Stimulated activated naive CD4-positive, alpha-beta T cell (primary cell): ENCODE measurements at regions not wholly inside any gene's neighbourhood (a gene's known extent, or its start where the extent isn't known, plus 50 kb on each side); places are given as distances from the start of the nearest gene placed in this dataset.

Experiments used
- DNase-seq, 6 experiments: peaks; one replicate each; lab custom pipeline; 2025; lab: John Stamatoyannopoulos, UW

DNA sequence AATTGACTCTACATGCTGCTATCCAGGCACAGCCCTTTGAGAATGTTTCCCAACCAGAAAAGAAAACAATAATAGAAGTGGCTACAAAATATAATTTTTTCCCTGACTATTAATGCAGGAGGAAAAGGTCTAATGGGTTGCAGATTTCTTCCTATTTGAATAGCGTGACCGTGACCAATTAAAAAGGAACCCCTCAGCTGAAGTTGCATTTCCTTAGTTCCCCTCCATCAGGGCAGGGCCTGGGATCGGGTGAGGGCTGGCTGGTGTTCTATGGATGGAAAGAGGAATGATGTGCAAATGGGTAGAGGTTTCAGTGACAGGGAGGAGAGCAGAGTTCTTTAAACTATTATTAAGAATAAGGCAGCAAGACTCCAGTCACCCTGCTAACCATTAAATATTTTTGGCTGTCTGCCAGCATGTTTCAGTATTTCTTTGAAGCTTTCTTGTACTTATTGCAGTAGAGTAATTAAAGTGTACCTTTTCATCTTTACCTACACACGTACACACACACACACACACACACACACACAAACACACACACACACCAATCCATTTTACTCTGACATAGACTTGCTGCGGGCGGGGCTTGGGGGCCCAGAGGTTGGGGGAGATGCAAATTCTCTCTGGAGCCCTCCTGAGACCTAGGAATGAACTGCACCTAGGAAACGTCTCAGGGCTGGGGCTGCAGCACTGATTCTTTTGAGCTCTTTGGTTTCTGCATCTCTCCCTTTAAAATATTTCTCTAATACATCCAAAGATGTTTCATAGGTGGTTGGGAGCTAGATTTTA, 154.8 kb upstream of the SLC35B3 start:
- no peak for DNase-seq

DNA sequence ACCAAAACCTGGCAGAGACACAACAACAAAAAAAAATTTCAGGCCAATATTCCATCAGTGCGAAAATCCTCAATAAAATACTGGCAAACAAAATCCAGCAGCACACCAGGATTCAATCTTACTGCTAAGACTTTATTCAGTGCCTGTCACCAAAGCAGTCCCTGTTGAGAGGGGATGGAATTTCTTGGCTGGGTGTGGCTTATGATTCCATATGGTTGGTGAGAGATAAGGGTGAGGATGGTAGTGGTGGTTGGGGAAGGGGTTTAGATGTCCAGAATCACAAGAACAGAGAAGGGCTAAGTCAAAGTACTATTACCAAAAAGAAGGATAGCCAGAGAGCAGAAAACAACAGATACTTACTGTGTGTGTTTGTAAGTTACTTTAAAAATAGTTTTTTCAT, 152.8 kb upstream of the SLC35B3 start:
- no peak for DNase-seq

DNA sequence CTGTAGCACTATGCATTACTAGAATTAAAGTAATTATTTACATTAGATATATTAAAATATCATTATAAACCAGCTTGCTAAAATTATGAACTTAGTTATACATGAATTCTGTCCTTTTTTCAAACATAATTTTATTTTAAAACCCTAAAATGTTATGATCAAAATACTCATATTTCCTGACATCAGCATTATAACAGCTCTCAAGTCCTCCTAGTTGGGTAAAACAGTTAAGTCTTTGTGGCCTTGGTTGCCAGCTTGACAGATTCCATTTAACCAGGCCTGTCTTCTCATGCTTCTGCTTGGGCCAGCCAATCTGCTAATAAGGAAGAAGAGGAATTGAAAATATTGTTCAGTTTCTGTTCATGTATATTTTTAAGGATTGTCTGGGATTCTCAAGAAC, 147.9 kb upstream of the SLC35B3 start:
- no peak for DNase-seq

DNA sequence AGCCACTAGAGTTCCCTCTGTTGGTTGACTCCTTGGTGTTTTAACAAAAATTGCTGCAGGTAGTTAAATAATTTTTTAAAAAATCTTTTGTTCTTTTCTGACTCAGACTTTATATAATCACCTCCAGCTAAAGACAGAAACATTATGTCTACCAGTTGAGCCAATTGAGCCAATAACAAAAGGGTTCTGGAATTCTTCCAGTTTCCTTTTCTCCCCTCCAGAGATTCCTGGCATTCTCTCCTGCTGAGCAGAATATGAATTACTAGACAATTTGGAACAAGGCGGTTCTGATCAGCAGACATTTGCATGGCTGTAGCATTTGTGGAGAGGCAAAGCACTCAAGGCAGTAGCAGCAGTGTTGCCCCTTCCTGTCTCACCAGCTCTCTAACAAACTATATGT, 144.0 kb upstream of the SLC35B3 start:
- DNase-seq, result no peak

DNA sequence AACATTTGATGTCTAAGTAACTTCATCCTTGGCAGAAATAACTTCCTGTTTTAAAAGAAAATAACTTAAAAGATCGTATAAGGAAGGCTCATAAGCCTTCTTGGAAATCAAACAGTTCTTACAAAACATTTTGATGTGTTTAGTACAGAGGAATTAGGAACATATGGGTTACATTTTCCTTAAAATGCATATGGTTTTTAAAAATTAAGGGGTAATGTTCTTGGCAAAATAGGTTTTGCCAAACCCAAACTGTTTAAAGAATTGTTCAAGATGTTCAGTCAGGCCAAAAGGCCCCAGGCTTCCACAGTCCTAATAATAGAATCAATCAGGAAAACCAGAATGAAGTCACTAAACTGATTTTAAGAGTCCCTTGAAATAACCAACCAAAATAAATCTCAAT, 142.7 kb upstream of the SLC35B3 start:
- DNase-seq, result no peak

DNA sequence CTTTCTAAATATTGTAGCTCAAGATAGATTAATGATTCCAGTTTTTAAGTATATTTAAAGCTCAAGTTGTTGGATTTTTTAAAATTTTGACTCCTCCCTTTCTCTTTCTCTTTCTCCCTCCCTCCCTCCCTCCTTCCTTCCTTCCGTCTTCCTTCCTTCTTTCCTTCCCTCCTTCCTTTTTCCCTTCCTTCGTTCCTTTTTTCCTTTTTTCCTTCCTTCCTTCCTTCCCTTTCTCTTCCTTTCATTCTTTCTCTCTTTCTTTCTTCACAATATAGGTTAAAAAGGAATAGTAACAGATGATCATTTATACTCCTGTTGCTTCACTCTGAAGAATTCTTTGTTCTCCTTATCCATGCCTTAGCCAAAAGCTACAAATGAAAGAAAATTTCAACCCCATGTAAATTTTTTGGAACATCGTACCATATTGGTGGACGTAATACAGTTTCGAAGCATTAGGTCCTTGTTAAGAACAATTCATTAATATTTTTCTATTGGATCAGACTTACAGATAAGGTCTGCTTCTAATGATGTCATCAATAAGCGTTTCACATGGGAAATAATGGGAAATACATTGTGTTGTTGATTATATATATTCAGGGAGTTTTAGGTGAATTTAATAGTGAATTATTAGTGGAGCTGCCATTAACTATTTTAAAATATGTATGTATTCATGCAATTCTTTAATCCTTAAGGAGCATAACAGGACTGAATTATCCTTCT, 139.6 kb upstream of the SLC35B3 start:
- DNase-seq, result no peak

DNA sequence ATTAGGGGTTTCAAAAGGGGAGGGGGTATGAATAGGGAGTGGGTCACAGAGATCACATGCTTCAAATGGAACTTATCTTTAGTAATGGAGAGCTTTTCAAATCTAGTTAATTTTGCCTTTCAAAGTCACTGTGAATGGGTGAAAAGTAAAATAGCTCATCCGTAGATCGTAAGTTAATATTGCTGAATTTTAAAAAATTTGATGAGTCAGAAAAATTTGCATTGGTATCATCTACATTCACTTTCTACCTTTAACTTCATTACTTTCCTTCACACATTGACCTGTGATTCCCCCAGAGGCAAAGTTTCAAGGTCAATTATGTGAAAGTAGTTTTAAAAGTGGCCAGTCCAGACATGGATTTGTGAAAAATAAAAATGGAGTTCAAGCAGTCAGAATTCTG, 139.0 kb upstream of the SLC35B3 start:
- no peak for DNase-seq

DNA sequence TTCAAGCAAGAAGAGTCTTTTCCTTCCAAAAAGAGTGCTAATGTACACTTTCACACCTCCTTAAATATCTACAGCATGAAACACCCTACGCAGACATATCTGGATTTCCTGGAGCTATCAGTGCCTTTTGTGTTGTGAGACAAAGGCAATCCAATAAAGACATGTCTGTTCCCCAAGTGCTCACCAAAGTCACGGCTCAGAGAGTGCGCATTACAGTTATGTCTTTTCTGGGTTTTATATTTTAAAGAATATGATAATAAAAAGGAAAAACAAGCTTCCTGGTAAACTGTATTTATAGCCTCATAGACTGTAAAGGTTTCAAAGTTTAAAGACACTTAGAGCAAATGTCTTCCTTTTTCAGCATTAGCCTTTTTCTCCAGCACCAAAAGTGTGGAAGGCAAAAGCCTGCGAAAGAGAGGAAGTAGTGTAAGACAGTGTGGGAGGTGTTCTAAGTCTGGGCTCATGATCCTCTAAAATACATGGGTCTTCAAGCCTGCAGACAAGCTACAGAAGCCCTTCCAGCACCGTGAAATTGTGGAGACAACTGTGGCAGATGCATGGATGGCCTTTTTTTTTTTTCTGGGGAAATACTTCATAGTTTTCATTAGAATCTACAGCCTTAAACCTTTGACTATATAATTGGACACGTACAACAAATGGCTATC, 135.0 kb upstream of the SLC35B3 start:
- DNase-seq, result no peak

DNA sequence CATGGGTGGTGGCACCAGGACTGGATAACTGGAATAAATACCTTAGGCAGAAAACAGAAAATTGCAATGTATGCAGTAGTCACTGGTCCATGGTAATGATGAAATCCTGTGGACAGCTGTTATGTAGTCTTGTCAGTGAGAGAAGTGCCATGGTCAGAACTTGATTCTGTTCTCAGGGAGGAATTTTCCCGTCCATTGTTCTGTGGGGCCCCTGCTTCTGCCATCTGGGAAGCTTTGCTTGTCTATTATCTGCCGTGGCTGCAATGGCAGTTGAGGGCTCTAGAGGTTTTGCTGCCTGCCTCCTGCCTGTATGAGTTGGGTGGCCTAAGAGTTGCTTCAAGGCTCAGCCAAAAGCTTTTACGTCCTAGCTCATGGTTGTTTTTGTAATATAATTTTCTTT, 126.8 kb upstream of the SLC35B3 start:
- DNase-seq, result no peak

DNA sequence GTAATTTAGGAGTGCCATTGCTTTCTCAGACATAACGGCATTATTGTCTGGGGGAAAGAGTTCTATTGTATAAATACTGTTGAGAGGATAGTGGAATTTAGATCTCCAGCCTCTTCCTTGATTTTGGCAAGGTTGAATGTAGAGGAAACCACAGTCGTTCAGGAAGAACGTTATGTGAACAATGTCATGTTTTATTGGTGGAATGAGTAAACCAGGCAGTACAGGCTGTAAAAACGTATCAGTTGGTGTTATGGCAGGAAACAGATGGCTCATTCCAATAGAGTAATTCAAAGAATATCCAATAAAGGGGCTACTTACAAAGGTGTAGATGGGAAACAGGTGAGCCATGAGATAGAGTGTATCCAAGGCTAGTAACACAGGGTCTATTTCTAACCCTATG, 123.6 kb upstream of the SLC35B3 start:
- DNase-seq, result no peak

DNA sequence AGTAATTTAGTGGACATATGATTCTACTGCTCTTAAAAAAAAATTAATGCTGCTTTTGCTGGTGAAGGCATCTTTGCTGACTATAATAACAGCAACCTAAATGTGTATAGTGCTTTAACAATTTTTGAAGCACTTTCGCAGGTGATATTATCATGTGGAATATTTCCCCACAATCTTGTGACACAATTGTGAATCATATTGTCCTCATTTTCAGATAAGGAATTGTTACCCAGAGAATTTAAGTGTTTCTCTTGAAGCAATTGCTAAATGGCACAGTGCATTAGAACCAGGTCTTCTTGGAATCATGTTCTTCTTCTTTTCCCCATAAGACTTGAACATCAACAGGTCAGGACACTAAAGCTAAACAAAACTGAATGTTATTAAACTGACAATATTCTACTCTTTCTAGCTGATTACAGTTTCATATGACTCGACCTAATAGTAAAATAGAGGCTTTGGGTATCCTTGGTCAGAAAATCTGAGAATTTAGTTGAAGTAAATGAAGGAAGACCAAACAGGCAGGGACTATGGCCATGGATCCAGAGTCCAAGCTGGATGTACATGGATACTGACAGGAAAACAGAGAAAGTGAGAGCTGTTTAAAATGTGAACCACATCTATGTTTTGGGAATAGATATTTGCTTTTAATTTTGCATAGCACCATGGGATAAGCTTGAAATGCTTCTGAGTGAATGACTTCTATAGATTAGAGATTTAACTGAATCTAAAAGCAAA, 121.8 kb upstream of the SLC35B3 start:
- DNase-seq, result no peak

DNA sequence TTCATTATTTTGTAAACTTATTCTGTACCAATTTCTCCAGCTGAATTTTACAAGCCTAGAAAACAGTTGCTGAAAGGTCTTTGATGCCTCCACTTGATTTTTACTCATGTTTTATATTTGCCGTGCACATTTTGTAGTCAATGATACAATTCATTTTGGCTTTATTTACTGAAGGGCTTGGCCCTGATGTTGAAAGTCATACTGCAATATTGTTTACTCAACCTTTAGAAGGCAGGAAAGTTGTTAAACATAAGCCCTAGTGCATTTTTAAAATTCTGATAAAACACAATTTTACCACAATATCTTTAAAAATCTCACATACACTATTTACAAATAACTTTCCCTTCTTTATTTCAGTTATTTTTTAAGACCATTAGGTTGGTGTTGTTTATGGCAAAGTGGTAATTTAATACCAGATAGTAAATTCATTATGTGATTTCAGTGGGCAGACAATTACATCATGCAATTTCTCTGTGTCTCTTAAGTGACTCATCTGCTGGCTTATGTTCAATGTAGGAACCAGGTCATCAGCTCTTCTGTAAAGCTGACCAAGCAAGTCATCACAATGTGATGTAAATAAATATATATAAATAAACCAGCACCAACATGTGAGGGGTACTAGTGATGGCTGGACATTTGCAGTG, 121.1 kb upstream of the SLC35B3 start:
- DNase-seq, result no peak

DNA sequence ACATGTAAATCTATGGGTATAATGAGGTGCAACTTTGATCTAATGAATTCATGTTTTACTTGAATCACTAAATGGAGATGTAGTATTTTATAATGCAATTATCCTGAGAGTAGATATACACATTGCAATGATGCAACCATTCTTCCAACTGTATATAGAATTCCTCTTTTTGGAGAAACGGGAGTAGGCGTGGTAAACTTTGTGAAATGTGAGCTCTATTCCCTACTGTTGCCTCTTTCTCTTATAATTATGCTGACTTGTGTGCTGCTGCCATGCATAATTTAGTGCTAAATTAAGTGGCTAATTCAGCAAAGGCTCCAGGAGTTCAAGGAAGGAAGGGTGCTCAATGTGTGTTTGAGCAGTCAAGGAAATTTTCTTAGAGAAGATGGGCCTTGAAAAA, 116.6 kb upstream of the SLC35B3 start:
- no peak for DNase-seq

DNA sequence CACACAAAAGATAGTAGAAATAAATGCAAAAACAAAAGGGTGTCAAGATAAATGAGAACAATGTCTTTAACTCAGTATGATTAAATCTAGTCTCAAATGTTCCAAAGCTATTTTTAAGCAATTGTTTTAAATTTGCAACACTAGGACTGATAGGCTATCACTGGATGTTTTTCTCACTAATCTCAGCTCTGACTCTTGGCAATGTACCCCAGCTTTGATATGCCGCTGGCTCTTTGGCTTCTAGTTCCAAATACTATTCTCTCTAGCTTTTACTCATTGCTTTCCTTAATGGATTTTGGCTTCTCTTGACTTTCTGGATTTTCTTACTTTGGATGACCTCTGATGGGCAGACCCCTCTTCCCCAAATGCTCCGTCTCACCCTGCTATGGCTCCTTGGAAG, 116.0 kb upstream of the SLC35B3 start:
- DNase-seq, result no peak

DNA sequence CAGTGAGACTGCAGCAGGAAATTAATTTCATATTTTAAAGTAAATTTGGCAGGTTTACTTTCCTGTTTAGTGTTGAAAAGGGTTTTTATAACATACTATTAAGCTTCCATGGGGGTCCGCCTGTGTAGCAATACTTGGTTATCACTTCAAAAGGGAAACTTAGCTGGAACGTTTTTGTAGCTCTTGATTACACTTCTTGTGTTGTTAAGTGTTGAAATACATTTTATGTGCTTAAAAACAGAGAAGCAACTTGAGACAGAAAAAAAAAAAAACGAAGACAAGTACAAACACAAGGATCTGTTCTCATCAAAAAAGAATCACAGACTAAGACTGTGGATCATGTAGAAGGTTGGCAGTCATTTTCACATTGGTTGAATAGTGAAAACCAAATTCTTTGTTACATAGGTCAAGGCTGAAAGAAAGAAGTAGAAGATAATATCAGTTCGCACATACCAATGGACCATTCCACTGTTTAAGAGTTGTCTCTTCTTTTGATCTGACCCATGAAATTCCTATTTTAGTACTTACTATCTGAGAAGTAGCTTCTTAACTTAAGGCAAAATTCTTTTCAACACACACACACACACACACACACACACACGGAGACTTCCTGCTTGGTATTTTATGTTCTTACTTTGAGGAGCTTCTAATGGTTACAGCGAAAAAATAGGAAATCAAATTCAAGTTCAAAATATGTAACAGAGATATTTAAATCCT, 113.9 kb upstream of the SLC35B3 start:
- DNase-seq, result no peak

DNA sequence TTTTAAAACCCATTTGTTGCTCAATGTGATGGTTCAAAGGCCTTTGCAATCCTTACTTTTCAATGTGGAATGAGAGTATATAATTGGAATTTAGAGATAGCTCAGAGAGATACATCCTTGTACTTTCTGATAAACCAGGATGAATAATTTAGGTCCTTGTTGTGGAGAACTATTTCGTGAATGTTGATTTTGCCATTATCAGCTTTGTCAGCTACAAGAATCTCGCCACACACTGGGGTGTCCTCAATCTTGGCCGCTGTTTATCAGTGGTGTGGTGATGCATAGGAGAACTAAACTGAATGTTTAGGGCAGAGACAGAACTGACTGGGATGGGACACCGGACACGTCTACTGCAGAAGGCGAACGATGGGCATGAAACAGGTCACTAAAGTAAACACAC, 111.2 kb upstream of the SLC35B3 start:
- no peak for DNase-seq

DNA sequence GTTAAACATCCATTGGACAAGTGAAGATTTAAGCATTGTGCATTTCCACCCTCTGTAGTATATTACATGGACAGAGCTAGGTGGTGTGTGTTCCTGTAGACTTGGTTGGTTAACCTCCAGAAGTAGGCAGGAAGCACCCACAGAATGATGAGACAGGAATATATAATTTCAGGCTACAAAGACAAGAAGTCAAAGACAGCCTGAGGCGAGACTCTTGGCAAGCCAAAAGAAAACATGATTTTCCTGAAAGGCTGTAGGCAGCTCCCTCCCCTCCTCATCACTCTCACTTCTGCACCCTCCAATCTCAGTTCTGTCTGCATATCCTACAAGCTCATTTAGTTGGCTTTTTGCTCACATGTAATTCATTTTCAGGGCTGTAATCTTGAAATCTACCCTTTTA, 110.0 kb upstream of the SLC35B3 start:
- DNase-seq, result no peak

DNA sequence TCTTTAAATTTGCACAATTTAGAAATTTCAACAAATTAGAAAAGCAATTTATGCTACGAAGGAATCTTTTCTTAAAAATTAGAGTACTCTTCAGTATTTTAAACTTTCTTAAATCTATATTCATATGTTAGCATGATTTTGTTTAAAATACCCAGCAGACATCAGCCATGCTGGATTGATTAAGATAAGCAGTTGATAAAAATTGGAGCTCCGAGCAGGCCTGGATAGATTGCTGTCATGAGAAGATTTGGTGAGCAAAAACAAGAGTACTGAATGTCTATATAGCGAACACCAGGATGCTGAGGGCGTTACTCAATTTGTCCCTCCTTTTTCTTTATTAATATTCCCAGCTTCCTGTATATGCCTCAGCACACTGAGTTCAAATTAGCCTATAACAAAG, 108.4 kb upstream of the SLC35B3 start:
- no peak for DNase-seq

DNA sequence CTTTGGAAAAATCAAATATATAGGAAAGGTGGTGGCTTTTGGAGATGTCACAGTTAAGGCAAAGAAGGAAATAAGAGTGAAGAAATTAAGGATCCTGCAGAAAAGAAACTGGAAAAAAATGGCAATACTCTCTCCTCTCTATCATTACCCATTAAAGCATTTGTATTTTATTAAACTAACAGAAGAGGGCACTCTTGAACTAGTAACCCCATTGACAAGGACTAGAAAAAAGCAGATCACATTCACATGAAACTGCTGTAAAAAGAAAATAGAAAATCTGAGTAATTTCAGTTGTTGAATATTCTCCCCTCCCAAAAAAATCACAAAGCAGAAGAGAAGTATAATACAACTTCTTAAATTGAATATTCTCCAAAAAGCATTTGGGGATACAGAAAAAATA, 104.1 kb upstream of the SLC35B3 start:
- DNase-seq, result no peak

DNA sequence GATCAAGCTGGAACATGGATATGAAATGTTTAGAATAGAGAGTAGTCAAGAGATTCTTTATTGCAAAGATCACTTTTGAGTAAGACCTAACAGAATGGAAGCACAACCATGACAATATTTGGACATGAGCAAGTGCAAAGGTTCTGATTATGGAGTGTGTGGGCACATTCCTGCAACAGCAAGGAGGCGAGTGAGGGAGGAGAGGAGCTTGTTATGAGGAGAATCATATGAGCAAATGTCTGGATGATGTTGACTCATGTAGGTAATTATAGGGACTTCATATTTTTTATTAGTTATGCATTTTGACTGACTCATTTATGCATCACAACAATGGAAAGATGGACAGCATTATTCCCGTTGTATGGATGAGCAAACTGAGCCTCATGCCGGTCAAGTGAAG, 100.8 kb upstream of the SLC35B3 start:
- DNase-seq, result no peak

DNA sequence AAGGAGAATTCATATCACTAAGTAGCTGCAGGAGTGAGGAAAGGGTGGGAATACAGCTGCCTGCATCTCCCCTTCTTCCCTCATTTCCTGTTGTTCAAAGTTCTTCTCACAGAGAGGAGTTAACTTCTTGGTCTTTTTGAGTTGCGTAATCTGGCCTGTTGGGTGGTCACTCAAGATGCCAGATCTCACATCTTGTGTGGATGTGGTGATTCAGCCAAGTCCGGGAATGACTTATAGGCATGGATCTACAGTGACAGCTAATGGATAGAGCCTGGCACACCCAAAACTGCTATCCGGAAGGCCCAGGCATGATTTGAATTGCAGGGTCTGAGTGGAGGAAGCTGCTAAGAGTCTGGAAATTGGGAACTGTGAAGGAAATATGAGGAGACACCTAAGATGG, 100.2 kb upstream of the SLC35B3 start:
- no peak for DNase-seq
